SU-DHL-6 (cell line): ENCODE measurements at regions not wholly inside any gene's neighbourhood (a gene's known extent, or its start where the extent isn't known, plus 50 kb on each side); places are given as distances from the start of the nearest gene placed in this dataset.

Experiments
- CTCF ChIP-seq: fragments of 200-600 bp; sonication (generic); IDR thresholded peaks from one replicate; pipeline ENCODE4 v1.5.1; 2017; ENCODE audit warnings: antibody characterized with exemption, mild to moderate bottlenecking, low read length, moderate library complexity; ENCODE audit not compliant: insufficient read depth, poor library complexity, severe bottlenecking
- EZH2phosphoT487 ChIP-seq: fragments of 200-600 bp; sonication (generic), shearing (Covaris generic); conservative IDR thresholded peaks from 2 replicates; pipeline ENCODE4 v1.6.1; 2018; ENCODE audit warnings: mild to moderate bottlenecking, antibody characterized with exemption, low read length, moderate library complexity, mixed read lengths

GRCh38 chr2:208945719-208946256 lies 478.1 kb upstream of the MAP2 start:
- no peak for TF ChIP-seq CTCF
- TF ChIP-seq EZH2phosphoT487 = no peak
